Testis (tissue), 2 donors: ENCODE measurements at regions not wholly inside any gene's neighbourhood (a gene's known extent, or its start where the extent isn't known, plus 50 kb on each side); places are given as distances from the start of the nearest gene placed in this dataset.

Experiments
- DNase-seq: peaks from one replicate; pipeline ENCODE4 v3.0.0-alpha.2; 2019
- H3K27ac ChIP-seq, 2 donors: fragments of 200-600 bp; sonication (generic); one replicate each; pipeline ENCODE4 v1.5.1; 2019
- H3K27me3 ChIP-seq: fragments of 200-600 bp; sonication (generic); one replicate; pipeline ENCODE4 v1.5.1; 2019
- H3K36me3 ChIP-seq: fragments of 200-600 bp; sonication (generic); one replicate; pipeline ENCODE4 v1.5.1; 2017; ENCODE audit warnings: low read depth; ENCODE audit errors: missing control alignments
- H3K4me1 ChIP-seq: fragments of 200-600 bp; sonication (generic); one replicate; pipeline ENCODE4 v1.5.1; 2019
- H3K4me3 ChIP-seq, 2 donors: fragments of 200-600 bp; sonication (generic); one replicate each; pipeline ENCODE4 v1.5.1; 2017 to 2019
- H3K9me3 ChIP-seq: fragments of 200-600 bp; sonication (generic); one replicate; pipeline ENCODE4 v1.5.1; 2017
- CTCF ChIP-seq, 3 experiments: fragments of 450-650 bp in 2 of 3; fragments of 200-600 bp in 1 of 3; sonication (generic) in 1 of 3; IDR thresholded peaks; one replicate each; pipeline ENCODE4 v1.5.1; 2016 to 2019; ENCODE audit warnings: antibody characterized with exemption in 3 of 3, mild to moderate bottlenecking in 2 of 3, moderate library complexity in 1 of 3
- POLR2A ChIP-seq: fragments of 450-650 bp; IDR thresholded peaks from one replicate; pipeline ENCODE4 v1.6.1; 2017; ENCODE audit warnings: antibody characterized with exemption, mild to moderate bottlenecking, moderate library complexity
- WGBS, 2 donors: methylation state at CpG; one replicate each; pipeline ENCODE4 v1.1.5; 2018; 5-methylcytosine and 5-hydroxymethylcytosine counted together
- intact Hi-C: fragments of 100-400 bp; cut with DNase I; formaldehyde crosslinking; loops from one replicate; pipeline ENCODE4 v1.15.1; 2023; ENCODE audit warnings: low total_unique reads

- Histone ChIP-seq H3K4me1 (no peaks in the 10 kb centered on the region), H3K9me3 (no peaks in the 10 kb centered on the region), H3K4me3 (no peak overlapping the region), H3K36me3 (no peaks in the 10 kb centered on the region), H3K27me3 (no peaks in the 10 kb centered on the region), H3K27ac (no peak overlapping the region)
- WGBS, 2 donors = 92 to 94% methylated on average over 2 of the region's 2 CpGs
- intact Hi-C loops = no loop called here
- DNase-seq = no peak
- TF ChIP-seq POLR2A (no peak), CTCF (IDR thresholded peaks at IDR 0.05) (no peak)
Measured at GRCh38 chr3:102905811-102906210, 471.0 kb downstream of the ZPLD1 start.

- intact Hi-C loops = no loop called here
- DNase-seq = no peak
- Histone ChIP-seq H3K9me3 (no peaks in the 10 kb centered on the region), H3K36me3 (no peaks in the 10 kb centered on the region), H3K4me3 (no peak overlapping the region), H3K4me1 (no peaks in the 10 kb centered on the region), H3K27ac (no peak overlapping the region), H3K27me3 (no peaks in the 10 kb centered on the region)
- TF ChIP-seq POLR2A (no peak), CTCF (IDR thresholded peaks at IDR 0.05) (no peak)
- 67 to 89% methylated on average over 1 of the region's 1 CpG for WGBS, 2 donors
Measured at GRCh38 chr3:102906818-102907217, 472.0 kb downstream of the ZPLD1 start.

GRCh38 chr3:102909904-102910303, 475.1 kb downstream of the ZPLD1 start:
- intact Hi-C loops = no loop called here
- no peak for DNase-seq
- no peaks in the 10 kb centered on the region for H3K4me1 ChIP-seq
- no peak for TF ChIP-seq CTCF (IDR thresholded peaks at IDR 0.05)
- no peak for TF ChIP-seq POLR2A
- H3K27ac ChIP-seq = no peak overlapping the region
- 72 to 76% methylated on average over 1 of the region's 1 CpG for WGBS, 2 donors
- H3K36me3 ChIP-seq = no peaks in the 10 kb centered on the region
- H3K9me3 ChIP-seq = no peaks in the 10 kb centered on the region
- H3K4me3 ChIP-seq = no peak overlapping the region
- no peaks in the 10 kb centered on the region for H3K27me3 ChIP-seq

GRCh38 chr3:102916532-102916931, 481.7 kb downstream of the ZPLD1 start:
- Histone ChIP-seq H3K27ac (no peak overlapping the region), H3K4me1 (no peaks in the 10 kb centered on the region), H3K9me3 (no peaks in the 10 kb centered on the region), H3K36me3 (no peaks in the 10 kb centered on the region), H3K4me3 (no peak overlapping the region), H3K27me3 (no peaks in the 10 kb centered on the region)
- intact Hi-C loops = no loop called here
- no peak for TF ChIP-seq CTCF (IDR thresholded peaks at IDR 0.05)
- no peak for TF ChIP-seq POLR2A
- 86 to 87% methylated on average over 2 of the region's 2 CpGs for WGBS, 2 donors
- DNase-seq = no peak

GRCh38 chr3:102926618-102927017, 491.8 kb downstream of the ZPLD1 start:
- Histone ChIP-seq H3K9me3 (no peaks in the 10 kb centered on the region), H3K4me1 (no peaks in the 10 kb centered on the region), H3K27me3 (no peaks in the 10 kb centered on the region), H3K36me3 (no peaks in the 10 kb centered on the region), H3K27ac (no peak overlapping the region), H3K4me3 (no peak overlapping the region)
- TF ChIP-seq POLR2A = no peak
- no peak for TF ChIP-seq CTCF (IDR thresholded peaks at IDR 0.05)
- intact Hi-C loops = no loop called here
- 82 to 88% methylated on average over 3 of the region's 3 CpGs for whole genome bisulfite sequencing, 2 donors
- DNase-seq = no peak
